LNCAP (cell line): ENCODE measurements at regions not wholly inside any gene's neighbourhood (a gene's known extent, or its start where the extent isn't known, plus 50 kb on each side); places are given as distances from the start of the nearest gene placed in this dataset.

Source experiments
- CTCF ChIP-seq: fragments of 450-650 bp; IDR thresholded peaks from 2 replicates; pipeline ENCODE4 v1.5.1; 2017; ENCODE audit warnings: mild to moderate bottlenecking

GRCh38 chr12:30108666-30109065, 324.9 kb upstream of the TMTC1 start:
- no peak for TF ChIP-seq CTCF

GRCh38 chr12:30106204-30106965, 322.6 kb upstream of the TMTC1 start:
- TF ChIP-seq CTCF, result no peak

GRCh38 chr12:30105505-30105904, 321.8 kb upstream of the TMTC1 start:
- no peak for TF ChIP-seq CTCF

- TF ChIP-seq CTCF, result no peak
Observed at GRCh38 chr12:30104971-30105370, 321.2 kb upstream of the TMTC1 start.

GRCh38 chr12:30100741-30101140, 317.0 kb upstream of the TMTC1 start:
- no peak for TF ChIP-seq CTCF

- no peak for TF ChIP-seq CTCF
Observed at GRCh38 chr12:30098677-30099076, 314.9 kb upstream of the TMTC1 start.

- no peak for TF ChIP-seq CTCF
Observed at GRCh38 chr12:30095511-30095910, 311.8 kb upstream of the TMTC1 start.
